AG08395 (cell line): ENCODE measurements at regions not wholly inside any gene's neighbourhood (a gene's known extent, or its start where the extent isn't known, plus 50 kb on each side); places are given as distances from the start of the nearest gene placed in this dataset.

Experiments used
- DNase-seq: peaks from one replicate; pipeline ENCODE4 v3.0.0; 2012; ENCODE audit warnings: mixed read lengths, low spot score

DNA sequence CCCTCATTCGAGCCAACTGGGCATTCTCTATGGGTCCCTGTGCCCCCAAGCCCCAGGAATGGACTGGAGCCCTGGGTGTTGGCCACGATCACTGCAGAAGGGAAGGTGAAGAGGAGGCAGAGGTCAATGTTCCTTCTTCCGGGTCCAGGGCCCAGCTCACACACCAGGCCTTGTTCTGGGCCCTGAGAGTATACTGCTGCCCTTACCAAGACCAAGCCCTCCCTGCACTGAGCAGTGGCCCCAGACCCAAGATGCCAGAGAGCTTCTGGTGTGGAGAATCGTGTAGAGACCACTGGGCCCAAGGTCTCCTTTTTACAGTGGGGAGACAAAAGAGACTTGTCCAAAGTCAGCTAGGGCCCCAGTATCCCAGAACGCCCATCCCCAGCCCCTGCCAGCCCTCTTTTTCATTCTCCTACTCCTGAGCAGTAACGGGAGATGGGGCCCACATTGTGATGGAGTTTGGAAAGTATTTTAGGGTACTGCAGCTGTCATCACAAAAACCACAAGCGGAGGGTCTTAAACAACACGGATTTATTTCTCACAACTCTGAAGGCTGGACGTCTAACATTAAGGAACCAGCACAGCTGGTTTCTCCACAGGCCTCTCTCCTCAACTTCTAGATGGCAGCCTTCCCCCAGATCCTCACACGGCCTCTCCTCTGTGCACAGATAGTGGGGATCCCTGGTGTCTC lies 79.4 kb downstream of the PDGFA start:
- no peak for DNase-seq

DNA sequence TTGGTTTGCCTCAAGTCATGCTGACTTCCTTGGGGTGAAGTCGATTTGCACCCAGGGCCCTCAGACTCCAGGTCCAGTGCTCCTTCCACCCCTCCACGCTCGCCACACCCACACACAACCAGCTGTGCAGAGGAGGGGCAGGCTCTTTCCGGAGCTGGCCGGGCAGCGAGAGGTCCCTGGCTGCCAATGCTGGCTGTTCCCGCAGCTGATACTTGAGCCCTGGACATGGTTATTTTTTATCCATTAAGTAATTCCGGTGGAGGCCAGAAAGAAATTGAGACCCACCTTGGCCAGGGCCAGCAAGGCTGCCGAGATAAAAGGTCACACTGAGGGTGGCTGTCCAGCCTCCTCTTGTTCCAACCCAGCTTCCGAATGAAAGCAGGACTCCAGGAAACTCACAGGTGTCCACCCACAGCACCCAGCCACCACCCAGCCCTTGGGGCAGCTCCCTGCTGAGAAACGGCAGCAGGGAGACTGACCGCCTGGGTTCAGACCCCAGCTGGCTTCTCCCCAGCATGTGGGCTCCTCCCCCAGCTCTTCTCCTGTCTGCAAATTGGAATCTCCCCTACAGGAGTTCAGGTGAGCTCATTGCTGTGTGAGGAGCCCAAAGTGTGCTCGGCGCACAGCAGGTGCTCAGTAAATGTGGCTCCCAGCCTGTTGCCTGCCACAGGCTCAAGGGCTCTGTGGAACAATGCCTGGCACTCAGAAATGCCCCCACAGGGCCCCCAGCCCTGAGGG lies 77.8 kb downstream of the PDGFA start:
- no peak for DNase-seq

DNA sequence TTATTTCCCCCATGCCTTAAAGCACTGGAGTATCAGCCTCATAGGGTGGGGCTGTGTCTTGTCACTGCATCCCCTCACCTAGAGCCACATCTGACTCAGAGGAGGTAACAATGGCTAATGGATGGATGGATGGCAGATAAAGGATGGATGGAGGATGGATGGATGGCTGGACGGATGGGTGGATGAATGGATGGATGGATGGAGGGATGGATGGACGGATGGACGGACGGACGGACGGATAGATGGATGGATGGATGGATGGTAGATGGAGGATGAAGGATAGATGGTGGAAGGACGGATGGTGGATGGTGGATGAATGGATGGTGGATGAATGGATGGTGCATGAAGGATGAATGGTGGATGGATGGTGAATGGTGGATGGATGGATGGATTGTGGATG lies 77.2 kb downstream of the PDGFA start:
- no peak for DNase-seq

DNA sequence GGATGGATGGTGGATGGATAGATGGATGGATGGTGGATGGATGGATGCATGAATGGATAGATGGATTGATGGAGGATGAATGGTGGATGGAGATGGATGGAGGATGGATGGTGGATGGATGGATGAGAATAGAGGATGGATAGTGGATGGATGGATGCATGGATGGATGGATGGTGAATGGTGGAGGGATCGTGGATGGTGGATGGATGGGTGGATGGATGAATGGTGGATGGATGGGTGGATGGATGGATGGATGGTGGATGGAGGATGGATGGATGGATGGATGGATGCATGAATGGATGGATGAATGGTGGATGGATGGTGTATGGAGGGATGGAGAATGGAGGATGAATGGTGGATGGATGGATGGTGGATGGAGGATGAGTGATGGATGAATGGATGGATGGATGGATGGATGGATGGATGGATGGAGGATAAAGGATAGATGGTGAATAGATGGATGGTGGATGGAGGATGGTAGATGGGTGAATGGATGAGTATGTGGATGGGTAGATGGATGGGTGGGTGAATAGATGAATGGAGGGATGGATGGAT lies 76.3 kb downstream of the PDGFA start:
- no peak for DNase-seq

DNA sequence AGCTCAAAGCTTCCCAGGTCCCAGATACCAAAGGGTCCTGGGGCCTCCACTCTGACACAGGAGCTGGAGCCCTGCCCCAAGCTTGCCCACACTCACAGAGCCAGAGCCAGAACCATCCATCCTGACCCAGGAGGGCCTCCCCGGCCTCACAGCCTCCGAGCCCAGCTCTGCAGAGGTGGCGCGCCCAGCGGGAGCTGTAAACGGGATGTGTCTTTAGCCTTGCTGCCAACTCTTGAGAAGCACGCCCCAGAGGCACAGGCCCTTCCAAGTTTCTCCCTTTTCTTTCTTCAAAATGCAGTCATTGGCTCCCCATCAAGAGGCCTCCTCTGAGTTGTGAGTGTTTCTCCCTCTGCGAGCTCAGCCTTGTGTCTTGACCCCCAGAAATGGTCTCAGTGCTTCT lies 75.0 kb downstream of the PDGFA start:
- no peak for DNase-seq

DNA sequence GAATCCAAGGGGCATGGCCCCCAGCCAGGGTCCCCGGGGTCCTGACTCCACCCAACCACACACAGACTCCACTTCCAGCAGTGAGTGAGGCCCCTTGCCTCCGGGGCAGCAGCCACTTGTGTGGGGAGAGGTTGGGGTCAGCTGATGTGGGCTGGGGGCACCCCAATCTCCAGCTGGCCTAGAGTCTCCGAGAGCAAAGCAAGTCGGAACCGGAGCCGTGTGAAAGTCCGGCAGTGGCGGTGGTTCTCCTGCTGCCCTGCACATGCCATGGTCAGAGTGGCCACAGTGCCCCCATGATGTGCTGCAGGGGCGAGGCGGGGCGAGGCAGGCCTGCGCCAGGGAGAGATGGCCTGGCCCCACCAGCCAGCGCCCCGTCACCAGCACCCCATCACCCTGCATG lies 74.6 kb downstream of the PDGFA start:
- no peak for DNase-seq

DNA sequence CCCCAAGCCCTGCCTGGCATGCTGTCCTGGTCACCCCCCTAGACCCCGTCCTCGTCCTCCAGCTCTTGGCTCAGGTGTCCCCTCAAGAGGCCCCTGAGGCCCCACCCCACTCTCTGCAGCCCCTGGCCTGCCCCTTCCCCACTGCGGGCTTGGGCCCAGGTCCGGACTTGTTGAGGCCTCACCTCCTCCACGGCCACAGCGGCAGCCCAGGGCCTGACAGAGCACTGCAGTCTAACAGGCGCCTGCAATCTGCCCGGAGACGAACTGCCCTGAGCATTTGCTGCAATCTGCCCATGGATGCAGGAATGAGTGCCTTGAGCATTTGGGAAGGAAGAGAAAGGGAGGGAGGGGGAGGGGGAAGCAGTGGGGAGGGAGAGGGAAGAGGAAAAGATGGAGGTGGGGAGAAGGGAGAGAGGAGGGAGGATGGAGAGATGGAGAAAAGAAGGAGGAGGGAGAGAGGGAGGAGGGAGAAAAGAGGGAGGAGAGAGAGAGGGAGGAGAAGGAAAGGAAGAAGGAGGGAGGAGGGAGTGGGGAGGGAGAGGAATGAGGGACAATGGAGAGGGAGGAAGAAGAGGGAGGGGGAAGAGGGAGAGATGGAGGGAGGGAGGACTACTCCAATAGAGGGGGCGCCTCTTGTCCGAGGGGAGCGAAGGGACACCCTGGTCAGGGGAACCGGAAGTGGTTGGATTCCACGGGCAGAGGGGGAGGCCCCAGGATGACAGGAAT lies 73.9 kb downstream of the PDGFA start:
- DNase-seq: no peak

DNA sequence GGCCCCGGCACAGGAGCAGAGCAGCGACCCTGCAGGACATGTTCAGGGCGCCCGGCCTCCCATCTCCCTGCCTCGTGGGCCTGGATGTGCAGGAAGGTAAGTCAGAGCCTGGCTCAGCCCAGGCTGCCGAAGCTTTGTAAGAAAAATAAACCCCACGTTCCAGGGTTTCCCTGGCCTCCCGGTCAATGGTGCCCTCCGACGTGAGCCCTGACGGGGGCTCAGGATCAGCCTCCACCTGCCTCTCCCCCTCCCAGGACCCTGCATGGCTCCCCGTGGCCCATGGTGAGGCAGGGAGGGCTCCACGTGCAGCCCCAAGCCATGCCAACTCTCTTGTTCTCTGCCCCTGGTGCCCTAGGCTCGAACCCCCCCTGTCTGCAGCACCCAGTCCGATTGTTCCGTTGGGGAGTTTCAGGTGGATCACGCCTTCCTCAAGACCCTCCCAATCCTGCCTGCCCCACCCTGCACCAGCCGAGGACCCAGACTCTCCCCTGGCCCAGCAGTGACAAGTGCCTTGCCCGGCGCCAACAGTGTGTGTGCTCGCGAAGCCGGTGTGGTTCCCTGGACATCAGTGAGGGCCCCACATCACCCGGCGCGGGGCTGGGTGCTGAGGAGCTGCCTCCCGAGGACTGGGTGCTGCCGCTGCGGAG lies 73.2 kb downstream of the PDGFA start:
- no peak for DNase-seq
